ENCODE measurements at regions not wholly inside any gene's neighbourhood (a gene's known extent, or its start where the extent isn't known, plus 50 kb on each side); places are given as distances from the start of the nearest gene placed in this dataset.

DNA sequence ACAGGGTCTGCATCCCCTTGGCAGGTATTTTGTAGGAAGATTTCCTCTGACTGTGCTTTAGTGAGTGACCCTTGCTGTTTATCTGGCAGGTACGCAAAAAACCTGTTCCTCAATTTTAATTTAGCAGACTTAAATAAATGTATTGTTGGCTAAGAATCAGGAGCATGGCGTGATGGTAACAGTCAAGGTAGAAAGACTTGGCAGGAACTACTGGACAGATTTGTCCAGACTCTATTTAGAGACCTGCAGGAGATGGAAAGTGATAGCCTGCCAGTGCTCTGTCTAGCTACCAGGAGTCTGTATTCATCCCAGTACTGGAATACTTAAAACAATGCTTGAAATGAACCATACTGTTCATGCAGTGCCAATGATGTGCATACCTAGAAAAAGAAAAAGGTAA, 78.8 kb upstream of the MAST4 start:
- H3K4me1 ChIP-seq (ENCODE audit: insufficient read depth, low read length, poor library complexity, severe bottlenecking): peaks cover 9% of the 10 kb centered on the region
- ChIA-PET CTCF (ENCODE audit: unreplicated experiment) (no interaction called here), POLR2A (interaction anchor here (1.3 kb wide), 1 partner anchor 20 kb away, joined by 3 read pairs; no protein-coding TSS in a partner anchor)
- H3K4me3 ChIP-seq (ENCODE audit: low read depth, low read length, poor library complexity, severe bottlenecking): no peak overlapping the region
- BruUV-seq (replicated peaks): no TSS peak
- no peaks in the 10 kb centered on the region; the same call in 1 of the 2 replicates for H3K9me3 ChIP-seq (ENCODE audit: low read length)
- no peaks in the 10 kb centered on the region for H3K9me2 ChIP-seq (ENCODE audit: insufficient read depth, low read length)
- intact Hi-C loops (cut with micrococcal nuclease; ENCODE audit: unreplicated experiment): no loop called here
- no peaks in the 10 kb centered on the region for H3K36me3 ChIP-seq (ENCODE audit: insufficient read depth, low read length)
- H2AFZ ChIP-seq (ENCODE audit: low read length): no peak overlapping the region
- no peak for TF ChIP-seq CTCF (conservative IDR thresholded peaks at IDR 0.05; ENCODE audit: low read length)
- TF ChIP-seq EZH2phosphoT487 (IDR thresholded peaks at IDR 0.05; ENCODE audit: borderline replicate concordance, low read depth, low read length): no peak
- DNase-seq (ENCODE audit: low spot score): no peak
- H4K20me1 ChIP-seq (ENCODE audit: insufficient read depth, low read length): no peaks in the 10 kb centered on the region
- H3K27ac ChIP-seq (ENCODE audit: low read depth, low read length, poor library complexity, severe bottlenecking): no peak overlapping the region
- H3K4me2 ChIP-seq (ENCODE audit: low read length): no peak overlapping the region
- no peaks in the 10 kb centered on the region for H3K79me2 ChIP-seq (ENCODE audit: insufficient read depth, low read depth, low read length)

- no TSS peak for BruUV-seq (replicated peaks)
- H3K4me3 ChIP-seq (ENCODE audit: low read depth, low read length, poor library complexity, severe bottlenecking): no peak overlapping the region
- intact Hi-C loops (cut with micrococcal nuclease; ENCODE audit: unreplicated experiment): no loop called here
- TF ChIP-seq CTCF (conservative IDR thresholded peaks at IDR 0.05; ENCODE audit: low read length) (no peak), EZH2phosphoT487 (IDR thresholded peaks at IDR 0.05; ENCODE audit: borderline replicate concordance, low read depth, low read length) (no peak)
- POLR2A ChIA-PET: interaction anchor here (0.6 kb wide), 1 partner anchor 154 kb away, joined by 3 read pairs; no protein-coding TSS in a partner anchor
- H3K4me2 ChIP-seq (ENCODE audit: low read length): no peak overlapping the region
- no peaks in the 10 kb centered on the region for H4K20me1 ChIP-seq (ENCODE audit: insufficient read depth, low read length)
- no peaks in the 10 kb centered on the region for H3K9me2 ChIP-seq (ENCODE audit: insufficient read depth, low read length)
- peaks cover 6% of the 10 kb centered on the region for H3K4me1 ChIP-seq (ENCODE audit: insufficient read depth, low read length, poor library complexity, severe bottlenecking)
- H2AFZ ChIP-seq (ENCODE audit: low read length): no peak overlapping the region
- H3K36me3 ChIP-seq (ENCODE audit: insufficient read depth, low read length): no peaks in the 10 kb centered on the region
- DNase-seq (ENCODE audit: low spot score): no peak
- H3K27ac ChIP-seq (ENCODE audit: low read depth, low read length, poor library complexity, severe bottlenecking): no peak overlapping the region
- H3K9me3 ChIP-seq (ENCODE audit: low read length): no peaks in the 10 kb centered on the region; the same call in 1 of the 2 replicates
- CTCF ChIA-PET (ENCODE audit: unreplicated experiment): no interaction called here
- H3K79me2 ChIP-seq (ENCODE audit: insufficient read depth, low read depth, low read length): no peaks in the 10 kb centered on the region
Measured at GRCh38 chr5:66518052-66518451, 78.1 kb upstream of the MAST4 start.

GRCh38 chr5:66518753-66519152, 77.4 kb upstream of the MAST4 start:
- H3K9me2 ChIP-seq (ENCODE audit: insufficient read depth, low read length): no peaks in the 10 kb centered on the region
- CTCF ChIA-PET (ENCODE audit: unreplicated experiment): no interaction called here
- H4K20me1 ChIP-seq (ENCODE audit: insufficient read depth, low read length): no peaks in the 10 kb centered on the region
- no peak for DNase-seq (ENCODE audit: low spot score)
- no peak overlapping the region for H3K4me3 ChIP-seq (ENCODE audit: low read depth, low read length, poor library complexity, severe bottlenecking)
- H3K9me3 ChIP-seq (ENCODE audit: low read length): no peaks in the 10 kb centered on the region; the same call in 1 of the 2 replicates
- no peaks in the 10 kb centered on the region for H3K4me1 ChIP-seq (ENCODE audit: insufficient read depth, low read length, poor library complexity, severe bottlenecking)
- H3K79me2 ChIP-seq (ENCODE audit: insufficient read depth, low read depth, low read length): no peaks in the 10 kb centered on the region
- no peak overlapping the region for H3K4me2 ChIP-seq (ENCODE audit: low read length)
- no peaks in the 10 kb centered on the region for H3K36me3 ChIP-seq (ENCODE audit: insufficient read depth, low read length)
- no TSS peak for BruUV-seq (replicated peaks)
- POLR2A ChIA-PET: interaction anchor here (0.6 kb wide), 1 partner anchor 414 kb away, joined by 3 read pairs; no protein-coding TSS in a partner anchor
- intact Hi-C loops (cut with micrococcal nuclease; ENCODE audit: unreplicated experiment): no loop called here
- H2AFZ ChIP-seq (ENCODE audit: low read length): no peak overlapping the region
- TF ChIP-seq EZH2phosphoT487 (IDR thresholded peaks at IDR 0.05; ENCODE audit: borderline replicate concordance, low read depth, low read length) (no peak), CTCF (conservative IDR thresholded peaks at IDR 0.05; ENCODE audit: low read length) (no peak)
- H3K27ac ChIP-seq (ENCODE audit: low read depth, low read length, poor library complexity, severe bottlenecking): no peak overlapping the region
